ENCODE measurements at regions not wholly inside any gene's neighbourhood (a gene's known extent, or its start where the extent isn't known, plus 50 kb on each side); places are given as distances from the start of the nearest gene placed in this dataset.
A peak's percentile ranks its signal among the peaks of the same experiment; 100 is the strongest.

DNA sequence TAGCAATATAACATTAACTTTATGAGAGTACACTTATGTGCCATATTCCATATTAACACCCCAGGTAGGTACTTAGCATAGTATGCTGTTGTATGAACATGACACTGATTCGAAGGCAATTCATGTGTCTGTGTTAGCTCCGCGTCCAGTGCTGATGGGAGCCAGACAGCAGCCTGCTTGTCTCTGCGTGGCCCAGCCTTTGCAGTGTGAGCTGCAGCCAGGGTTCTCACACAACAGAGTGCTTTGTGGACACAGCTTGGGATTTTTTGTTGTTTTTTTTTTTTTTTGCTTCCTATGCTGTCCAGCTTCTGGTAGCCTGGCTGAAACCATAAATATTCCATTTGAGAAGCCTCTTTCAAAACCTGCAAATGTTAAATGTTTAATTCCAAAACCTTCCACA is 350.9 kb downstream of the SMOC2 start:
- H3K4me1 ChIP-seq, result no peaks in the 10 kb centered on the region
- in situ Hi-C loops (cut with MboI; ENCODE audit: low sequenced_read_pairs), result no loop called here
- H3K27me3 ChIP-seq (ENCODE audit: low read depth), result no peaks in the 10 kb centered on the region
- H3K36me3 ChIP-seq (replicated peaks), result no peaks in the 10 kb centered on the region
- H3K4me3 ChIP-seq, result no peak overlapping the region
- no peak for DNase-seq (ENCODE audit: low spot score in 2 of 2)
- H3K9me3 ChIP-seq, result no peaks in the 10 kb centered on the region

DNA sequence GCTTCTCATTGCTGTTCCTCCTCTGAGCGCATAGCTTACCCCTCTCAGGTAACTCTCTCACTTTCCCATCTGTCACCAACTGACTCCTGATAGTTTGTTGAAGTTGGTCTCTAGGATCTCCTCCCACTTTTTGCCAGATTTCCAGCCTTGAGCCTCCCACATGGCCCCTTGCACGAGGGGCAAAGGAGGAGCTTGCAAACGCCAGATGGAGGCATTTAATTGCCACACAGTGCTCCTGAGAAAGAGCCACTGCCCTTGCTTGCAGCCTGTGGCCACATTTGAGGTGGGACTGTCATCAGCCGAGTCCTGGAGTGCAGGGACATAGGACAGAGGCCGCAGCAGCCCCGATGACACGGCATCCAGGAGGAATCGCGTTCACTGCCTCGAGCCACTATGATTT is 348.7 kb downstream of the SMOC2 start:
- in situ Hi-C loops (cut with MboI; ENCODE audit: low sequenced_read_pairs), result no loop called here
- no peaks in the 10 kb centered on the region for H3K27me3 ChIP-seq (ENCODE audit: low read depth)
- H3K9me3 ChIP-seq, result no peaks in the 10 kb centered on the region
- no peak overlapping the region for H3K4me3 ChIP-seq
- no peaks in the 10 kb centered on the region for H3K36me3 ChIP-seq (replicated peaks)
- H3K4me1 ChIP-seq, result no peaks in the 10 kb centered on the region
- no peak for DNase-seq (ENCODE audit: low spot score in 2 of 2)

DNA sequence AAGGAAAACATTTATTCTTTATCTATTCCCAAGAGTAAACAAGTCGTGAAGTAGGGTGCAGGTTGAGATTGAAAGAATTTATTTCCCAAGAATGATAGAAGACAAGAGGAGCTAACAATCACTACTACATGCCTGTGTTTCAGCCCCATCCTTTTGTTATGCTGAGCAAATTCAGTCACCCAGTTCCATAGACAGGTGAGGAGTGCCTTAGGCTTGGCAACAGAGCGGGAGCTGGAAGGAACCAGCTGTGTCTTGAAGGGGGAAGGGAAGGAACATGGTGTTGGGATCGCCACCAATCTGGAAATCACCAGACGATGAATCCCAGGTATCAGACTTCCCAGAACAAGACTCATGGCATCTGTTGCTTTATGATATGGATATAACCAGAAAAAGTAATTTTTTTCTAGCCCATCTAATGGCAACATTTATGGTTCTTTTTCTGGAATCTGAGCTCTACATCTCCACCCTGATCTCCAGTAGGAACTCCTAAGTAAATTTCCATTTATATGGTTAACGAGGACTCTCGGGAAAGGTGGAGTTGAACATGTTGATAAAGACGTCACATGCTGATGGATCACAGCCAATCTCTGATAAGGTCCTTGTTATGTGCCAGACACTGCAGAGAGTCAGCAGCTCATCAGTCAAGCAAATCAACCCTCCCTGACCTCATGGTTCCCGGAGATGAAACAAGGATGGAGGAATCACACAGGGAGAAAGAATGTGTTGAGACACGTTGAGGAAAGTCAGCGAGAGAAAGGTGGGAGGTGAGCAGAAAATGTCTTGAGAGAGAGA is 344.9 kb downstream of the SMOC2 start:
- Histone ChIP-seq H3K9me3 (no peaks in the 10 kb centered on the region), H3K4me3 (no peak overlapping the region), H3K36me3 (replicated peaks) (no peaks in the 10 kb centered on the region), H3K27me3 (ENCODE audit: low read depth) (no peaks in the 10 kb centered on the region), H3K4me1 (no peaks in the 10 kb centered on the region)
- DNase-seq (ENCODE audit: low spot score in 2 of 2), result no peak
- in situ Hi-C loops (cut with MboI; ENCODE audit: low sequenced_read_pairs), result no loop called here

DNA sequence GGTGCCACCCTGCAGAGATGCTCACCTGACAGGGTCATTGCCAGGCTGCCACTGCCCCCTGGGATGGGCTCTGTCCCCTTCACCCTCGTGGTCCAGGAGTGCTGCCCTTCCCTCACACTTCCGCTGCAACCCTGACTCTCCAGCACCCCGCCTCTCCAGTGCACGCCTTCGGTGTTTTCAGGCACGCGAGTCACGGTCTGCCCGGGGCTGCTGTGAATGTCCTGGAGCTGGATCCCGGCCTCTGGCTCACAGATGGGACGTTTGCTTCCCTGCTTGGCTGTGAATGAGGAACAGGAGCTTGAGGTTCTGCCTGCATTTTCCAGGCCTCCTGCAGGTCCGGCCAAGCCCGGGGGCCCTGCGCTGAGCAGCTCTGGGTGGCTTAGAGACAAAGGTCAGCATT is 343.4 kb downstream of the SMOC2 start:
- H3K9me3 ChIP-seq, result no peaks in the 10 kb centered on the region
- in situ Hi-C loops (cut with MboI; ENCODE audit: low sequenced_read_pairs), result no loop called here
- H3K4me1 ChIP-seq, result no peaks in the 10 kb centered on the region
- H3K4me3 ChIP-seq, result no peak overlapping the region
- no peak for DNase-seq (ENCODE audit: low spot score in 2 of 2)
- no peaks in the 10 kb centered on the region for H3K36me3 ChIP-seq (replicated peaks)
- H3K27me3 ChIP-seq (ENCODE audit: low read depth), result no peaks in the 10 kb centered on the region

DNA sequence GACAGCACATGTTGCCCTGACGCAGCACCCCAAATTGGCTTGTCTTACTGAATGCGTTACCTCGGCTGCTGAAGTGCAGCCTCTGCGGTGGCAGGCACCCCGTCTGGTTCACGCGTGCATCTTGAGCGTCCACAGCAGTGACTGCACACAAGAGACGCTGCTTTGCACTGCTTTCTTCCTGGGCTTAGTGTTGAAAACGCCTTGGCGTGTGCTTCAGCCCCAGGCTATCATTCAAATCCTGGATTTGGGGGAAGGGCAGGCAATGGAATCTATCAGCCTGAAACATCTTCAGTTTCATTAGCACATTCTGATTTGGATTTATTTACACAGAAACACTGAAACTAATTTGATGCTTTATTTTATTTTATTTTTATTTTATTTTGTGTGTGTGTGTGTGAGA is 342.7 kb downstream of the SMOC2 start:
- Histone ChIP-seq H3K36me3 (replicated peaks) (no peaks in the 10 kb centered on the region), H3K4me1 (no peaks in the 10 kb centered on the region), H3K27me3 (ENCODE audit: low read depth) (no peaks in the 10 kb centered on the region), H3K4me3 (no peak overlapping the region), H3K9me3 (no peaks in the 10 kb centered on the region)
- no peak for DNase-seq (ENCODE audit: low spot score in 2 of 2)
- in situ Hi-C loops (cut with MboI; ENCODE audit: low sequenced_read_pairs), result no loop called here

DNA sequence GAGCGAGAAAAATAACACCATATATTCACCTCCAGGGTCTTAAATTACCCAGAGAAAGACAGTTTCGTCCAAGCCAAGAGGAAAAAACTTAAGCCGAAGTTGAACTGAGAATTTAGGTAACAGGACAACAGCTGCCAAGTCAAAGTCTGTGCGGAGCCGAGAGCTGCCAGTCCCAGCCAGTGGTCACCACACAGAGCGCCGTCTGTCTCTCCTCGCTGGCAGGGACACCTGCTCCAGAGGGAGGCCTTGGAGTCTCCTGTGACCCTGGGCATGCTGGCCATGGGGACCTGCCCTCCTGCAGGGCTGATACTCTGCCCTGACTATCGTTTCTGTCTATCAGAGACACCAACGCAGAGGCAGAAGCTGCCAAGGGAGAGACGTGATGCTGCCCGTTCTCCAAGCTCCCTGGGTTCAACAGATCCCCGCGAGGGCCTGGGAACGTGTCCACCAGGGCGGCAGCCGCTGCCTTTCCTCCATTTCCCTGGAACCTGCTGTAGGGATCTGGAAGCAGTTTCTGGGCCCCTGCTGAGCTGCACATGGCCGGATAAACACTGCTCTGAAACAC is 341.3 kb downstream of the SMOC2 start:
- Histone ChIP-seq H3K27me3 (ENCODE audit: low read depth) (no peaks in the 10 kb centered on the region), H3K36me3 (replicated peaks) (no peaks in the 10 kb centered on the region), H3K4me3 (no peak overlapping the region), H3K4me1 (no peaks in the 10 kb centered on the region), H3K9me3 (no peaks in the 10 kb centered on the region)
- in situ Hi-C loops (cut with MboI; ENCODE audit: low sequenced_read_pairs), result no loop called here
- no peak for DNase-seq (ENCODE audit: low spot score in 2 of 2)

DNA sequence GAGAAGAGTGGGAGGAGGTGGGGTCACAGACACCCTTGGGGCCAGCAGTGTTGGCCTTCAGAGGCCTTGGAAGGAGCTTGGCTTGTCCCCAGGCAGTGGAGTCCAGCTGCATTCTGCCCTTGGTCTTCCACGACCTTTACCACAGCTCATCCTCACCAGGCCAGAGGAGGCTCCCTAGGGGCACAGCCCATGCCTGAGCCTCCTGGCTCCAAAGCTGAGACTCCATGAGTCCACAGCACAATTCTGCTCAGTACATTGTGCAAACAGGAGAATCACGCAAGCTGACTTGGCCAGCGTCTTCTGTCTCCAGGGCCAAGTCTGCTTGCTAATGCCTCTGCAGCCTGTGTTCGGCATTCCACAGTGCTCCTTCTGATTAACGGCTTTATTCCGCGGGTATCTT is 337.2 kb downstream of the SMOC2 start:
- no peaks in the 10 kb centered on the region for H3K4me1 ChIP-seq
- no peaks in the 10 kb centered on the region for H3K9me3 ChIP-seq
- H3K4me3 ChIP-seq, result no peak overlapping the region
- in situ Hi-C loops (cut with MboI; ENCODE audit: low sequenced_read_pairs), result no loop called here
- no peaks in the 10 kb centered on the region for H3K36me3 ChIP-seq (replicated peaks)
- no peaks in the 10 kb centered on the region for H3K27me3 ChIP-seq (ENCODE audit: low read depth)
- no peak for DNase-seq (ENCODE audit: low spot score in 2 of 2)

DNA sequence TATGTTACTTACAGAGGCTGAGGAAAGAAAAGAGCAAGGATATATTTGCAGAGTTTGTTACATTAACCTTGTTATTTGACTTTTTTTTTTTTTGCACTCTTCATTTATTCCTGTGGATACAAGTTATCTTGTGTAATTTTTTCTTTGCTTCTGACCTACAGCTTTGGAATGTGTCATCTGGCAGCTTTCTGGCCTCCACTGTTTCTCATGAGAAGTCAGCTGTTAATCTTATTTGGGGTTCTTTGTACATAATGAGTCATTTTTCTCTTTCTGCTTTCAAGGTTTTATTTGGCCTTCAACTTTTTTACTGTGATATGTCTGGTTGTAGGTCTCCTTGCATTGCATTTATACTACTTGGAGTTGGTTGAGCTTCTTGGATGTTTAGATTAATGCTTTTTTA is 333.4 kb downstream of the SMOC2 start:
- no peaks in the 10 kb centered on the region for H3K4me1 ChIP-seq
- DNase-seq (ENCODE audit: low spot score in 2 of 2), result no peak
- in situ Hi-C loops (cut with MboI; ENCODE audit: low sequenced_read_pairs), result no loop called here

DNA sequence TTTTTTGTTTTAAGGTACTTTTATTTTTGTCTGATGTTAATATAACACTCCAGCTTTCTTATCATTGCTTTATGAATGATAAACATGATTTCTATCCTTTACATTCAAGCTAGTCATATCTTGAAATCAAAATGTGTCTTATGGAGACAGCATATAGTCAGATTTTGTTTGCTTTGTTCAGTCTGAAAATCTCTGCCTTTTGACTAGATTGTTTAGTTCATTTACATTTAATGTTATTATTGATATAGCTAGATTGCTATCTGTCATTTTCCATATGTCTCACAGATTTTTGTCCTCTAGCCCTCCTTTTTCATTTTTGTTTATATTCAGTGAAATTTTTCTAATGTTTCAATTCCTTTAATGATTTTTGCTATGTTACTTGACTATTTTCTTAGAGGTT is 332.8 kb downstream of the SMOC2 start:
- Histone ChIP-seq H3K27me3 (ENCODE audit: low read depth) (no peaks in the 10 kb centered on the region), H3K4me3 (no peak overlapping the region), H3K4me1 (no peaks in the 10 kb centered on the region), H3K9me3 (no peaks in the 10 kb centered on the region), H3K36me3 (replicated peaks) (no peaks in the 10 kb centered on the region)
- DNase-seq (ENCODE audit: low spot score in 2 of 2), result no peak
- in situ Hi-C loops (cut with MboI; ENCODE audit: low sequenced_read_pairs), result no loop called here

More for the DNA sequence above, 333.4 kb downstream of the SMOC2 start:
- H3K36me3 ChIP-seq (replicated peaks), result no peaks in the 10 kb centered on the region
- H3K9me3 ChIP-seq, result no peaks in the 10 kb centered on the region
- no peak overlapping the region for H3K4me3 ChIP-seq
- H3K27me3 ChIP-seq (ENCODE audit: low read depth), result no peaks in the 10 kb centered on the region

DNA sequence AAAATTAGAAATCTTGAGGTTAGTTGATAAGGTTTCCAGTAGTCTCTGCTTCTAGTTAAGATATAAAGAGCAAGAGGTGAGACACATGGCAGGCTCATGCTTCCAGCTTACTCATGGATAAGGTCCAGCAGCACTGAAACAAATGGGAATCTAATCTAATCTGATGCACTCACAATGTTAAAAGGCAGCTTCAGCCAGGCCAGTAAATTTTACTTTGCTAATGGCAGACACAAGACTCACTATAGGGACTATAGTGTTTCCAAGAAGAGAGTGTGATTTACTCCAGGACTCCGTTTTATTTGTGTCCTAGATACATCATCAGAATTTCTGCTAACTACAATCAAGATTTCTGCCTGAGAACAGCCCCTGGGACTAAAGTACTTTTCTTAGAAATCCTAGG is 324.8 kb downstream of the SMOC2 start:
- H3K4me3 ChIP-seq, result no peak overlapping the region
- H3K27me3 ChIP-seq (ENCODE audit: low read depth), result no peaks in the 10 kb centered on the region
- H3K9me3 ChIP-seq, result no peaks in the 10 kb centered on the region
- no peaks in the 10 kb centered on the region for H3K36me3 ChIP-seq (replicated peaks)
- no peaks in the 10 kb centered on the region for H3K4me1 ChIP-seq
- in situ Hi-C loops (cut with MboI; ENCODE audit: low sequenced_read_pairs), result no loop called here
- DNase-seq (ENCODE audit: low spot score in 2 of 2), result no peak

DNA sequence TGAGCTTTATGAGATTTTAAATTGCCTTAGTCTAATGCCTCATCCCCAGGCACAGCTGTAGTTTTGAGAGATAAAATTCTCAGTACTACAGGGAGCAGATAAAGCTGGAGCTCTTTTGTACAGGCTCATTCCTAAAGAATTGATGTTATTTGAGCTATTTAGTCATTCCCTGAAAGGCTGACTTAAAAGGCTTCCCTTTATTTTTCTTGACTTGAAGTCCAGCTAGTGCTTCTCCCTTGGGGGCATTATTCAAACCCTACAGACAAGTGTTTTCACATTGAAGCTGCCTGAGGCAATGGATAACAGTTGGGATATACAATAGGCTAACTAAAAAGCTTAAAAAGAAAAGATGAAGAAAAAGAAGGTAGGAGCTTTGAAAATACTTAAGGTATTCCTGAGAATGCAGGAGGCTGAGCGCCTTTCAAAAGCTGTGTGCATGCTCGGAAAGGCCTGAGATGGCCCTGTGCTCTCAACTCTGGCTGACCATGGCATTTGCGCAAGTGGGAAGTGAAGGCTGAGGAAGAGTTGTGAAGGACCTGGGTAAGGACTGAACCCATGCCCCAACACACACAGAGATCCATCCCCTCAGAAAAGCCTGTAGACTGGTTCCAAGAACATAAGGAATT is 315.1 kb downstream of the SMOC2 start:
- no peaks in the 10 kb centered on the region for H3K9me3 ChIP-seq
- no peaks in the 10 kb centered on the region for H3K27me3 ChIP-seq (ENCODE audit: low read depth)
- H3K4me1 ChIP-seq, result no peaks in the 10 kb centered on the region
- no peaks in the 10 kb centered on the region for H3K36me3 ChIP-seq (replicated peaks)
- DNase-seq (ENCODE audit: low spot score in 2 of 2), result peak in 1 of 2 experiments; percentile 3
- in situ Hi-C loops (cut with MboI; ENCODE audit: low sequenced_read_pairs), result no loop called here
- no peak overlapping the region for H3K4me3 ChIP-seq

DNA sequence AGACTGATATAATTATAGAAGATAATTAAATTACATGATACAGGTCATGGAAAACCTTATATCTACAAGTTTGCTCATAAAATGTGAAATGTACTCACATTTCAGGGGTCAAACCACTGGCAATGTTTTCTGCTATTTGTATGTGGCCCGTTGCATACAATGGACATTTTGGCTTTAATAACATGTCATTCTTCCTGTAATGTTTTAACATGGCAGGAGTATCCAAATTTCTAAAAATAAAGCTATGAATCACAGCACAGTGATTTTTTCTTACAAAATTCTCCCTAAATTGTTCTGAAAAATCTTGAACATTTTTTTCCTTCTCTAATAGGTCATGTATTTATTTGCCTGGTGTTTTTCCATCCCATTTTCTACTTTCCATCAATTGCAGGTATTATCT is 305.7 kb downstream of the SMOC2 start:
- no peaks in the 10 kb centered on the region for H3K27me3 ChIP-seq (ENCODE audit: low read depth)
- no peaks in the 10 kb centered on the region for H3K36me3 ChIP-seq (replicated peaks)
- no peaks in the 10 kb centered on the region for H3K4me1 ChIP-seq
- no peaks in the 10 kb centered on the region for H3K9me3 ChIP-seq
- no peak overlapping the region for H3K4me3 ChIP-seq
- no peak for DNase-seq (ENCODE audit: low spot score in 2 of 2)
- in situ Hi-C loops (cut with MboI; ENCODE audit: low sequenced_read_pairs), result no loop called here

DNA sequence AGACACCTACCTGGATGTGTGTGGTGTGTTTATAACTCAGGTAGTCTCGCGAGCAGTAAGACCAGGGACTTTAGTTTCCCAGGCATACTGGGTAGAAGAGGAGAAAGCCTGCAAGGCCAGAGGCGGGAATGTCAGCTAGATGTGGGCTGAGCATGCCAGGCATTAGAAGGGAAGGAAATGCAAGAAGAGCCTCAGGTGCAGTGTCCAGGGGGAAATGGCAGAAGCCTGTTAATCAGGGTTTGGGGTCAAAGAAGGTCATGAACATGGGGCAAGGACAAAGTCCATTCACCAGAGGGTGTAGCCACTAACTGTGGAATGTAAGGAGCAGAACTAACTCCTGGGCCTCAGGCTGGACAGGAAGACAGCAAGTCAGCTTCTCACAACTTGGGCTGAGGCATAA is 305.0 kb downstream of the SMOC2 start:
- in situ Hi-C loops (cut with MboI; ENCODE audit: low sequenced_read_pairs), result no loop called here
- no peak overlapping the region for H3K4me3 ChIP-seq
- no peaks in the 10 kb centered on the region for H3K4me1 ChIP-seq
- no peaks in the 10 kb centered on the region for H3K27me3 ChIP-seq (ENCODE audit: low read depth)
- H3K9me3 ChIP-seq, result no peaks in the 10 kb centered on the region
- DNase-seq (ENCODE audit: low spot score in 2 of 2), result no peak
- H3K36me3 ChIP-seq (replicated peaks), result no peaks in the 10 kb centered on the region

DNA sequence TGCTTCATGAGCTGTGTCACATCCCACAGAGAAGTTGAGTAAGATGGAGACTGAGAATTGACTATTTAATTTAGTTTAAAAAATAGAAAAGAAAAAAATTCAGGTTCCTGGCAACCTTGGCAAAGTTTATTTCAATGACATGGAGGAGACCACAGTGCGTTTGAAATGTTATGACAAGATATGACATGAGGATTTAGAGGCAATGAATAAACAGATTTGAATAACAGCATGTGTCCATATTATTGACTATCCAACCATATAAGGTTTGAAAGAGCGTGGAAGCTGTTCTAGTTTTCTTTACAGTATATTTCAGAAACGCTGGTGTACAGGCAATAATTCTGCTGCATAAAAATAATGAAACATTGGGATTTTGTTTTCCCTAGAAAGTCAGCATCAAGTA is 303.9 kb downstream of the SMOC2 start:
- in situ Hi-C loops (cut with MboI; ENCODE audit: low sequenced_read_pairs), result no loop called here
- Histone ChIP-seq H3K4me3 (no peak overlapping the region), H3K27me3 (ENCODE audit: low read depth) (no peaks in the 10 kb centered on the region), H3K36me3 (replicated peaks) (no peaks in the 10 kb centered on the region), H3K4me1 (no peaks in the 10 kb centered on the region), H3K9me3 (no peaks in the 10 kb centered on the region)
- DNase-seq (ENCODE audit: low spot score in 2 of 2), result no peak

Data from HAP-1 (cell line).